HepG2 (cell line): ENCODE measurements at regions not wholly inside any gene's neighbourhood (a gene's known extent, or its start where the extent isn't known, plus 50 kb on each side); places are given as distances from the start of the nearest gene placed in this dataset.

ENCODE experiments used
- ADNP ChIP-seq: sonication (generic); formaldehyde crosslinking; IDR thresholded peaks from 2 replicates; pipeline ENCODE4 v1.4.0; 2020; ENCODE audit warnings: missing genetic modification reagents
- ARNT2 ChIP-seq: sonication (generic); formaldehyde crosslinking; IDR thresholded peaks from 2 replicates; pipeline ENCODE4 v1.8.0; 2022; ENCODE audit warnings: mild to moderate bottlenecking, low read depth, missing genetic modification reagents, moderate library complexity
- CHD4 ChIP-seq: fragments of 200-600 bp; sonication (generic); IDR thresholded peaks from 2 replicates; pipeline ENCODE4 v1.7.0; 2017; ENCODE audit warnings: mild to moderate bottlenecking, low read length, borderline replicate concordance
- EHMT2 ChIP-seq: fragments of 200-600 bp; sonication (generic); IDR thresholded peaks from 2 replicates; pipeline ENCODE4 v1.7.0; 2017; ENCODE audit warnings: antibody characterized with exemption, low read depth, low read length, borderline replicate concordance
- GTF3A ChIP-seq: sonication (generic); formaldehyde crosslinking; conservative IDR thresholded peaks from 2 replicates; pipeline ENCODE4 v1.4.0; 2020; ENCODE audit warnings: mild to moderate bottlenecking, missing genetic modification reagents
- HHEX ChIP-seq: IDR thresholded peaks from 2 replicates; pipeline ENCODE4 v1.6.1; 2016; ENCODE audit warnings: control low read depth
- HMG20B ChIP-seq: conservative IDR thresholded peaks from 2 replicates; pipeline ENCODE4 v1.6.1; 2016; ENCODE audit warnings: missing genetic modification reagents, missing compliant biosample characterization
- HOXD1 ChIP-seq: sonication (generic); formaldehyde crosslinking; IDR thresholded peaks from 2 replicates; pipeline ENCODE4 v1.5.0; 2020; ENCODE audit warnings: missing genetic modification reagents
- ISL2 ChIP-seq: sonication (generic); formaldehyde crosslinking; IDR thresholded peaks from 2 replicates; pipeline ENCODE4 v1.5.0; 2020; ENCODE audit warnings: missing genetic modification reagents
- MAFK ChIP-seq, 2 experiments: IDR thresholded peaks in 1 of 2; conservative IDR thresholded peaks in 1 of 2; 2 replicates each; pipeline ENCODE4 v1.6.1; 2011; ENCODE audit warnings: improper control_type of control experiment in 2 of 2, low read length in 2 of 2
- RFX1 ChIP-seq: fragments of 450-650 bp; IDR thresholded peaks from 2 replicates; pipeline ENCODE4 v1.6.1; 2017
- RFXANK ChIP-seq: IDR thresholded peaks from 2 replicates; pipeline ENCODE4 v1.6.1; 2016
- RFXAP ChIP-seq: sonication (generic); formaldehyde crosslinking; IDR thresholded peaks from 2 replicates; pipeline ENCODE4 v1.4.0; 2020; ENCODE audit warnings: missing genetic modification reagents, borderline replicate concordance
- SALL2 ChIP-seq: sonication (generic); formaldehyde crosslinking; IDR thresholded peaks from 2 replicates; pipeline ENCODE4 v1.8.1; 2023; ENCODE audit warnings: mild to moderate bottlenecking, missing genetic modification reagents, inconsistent platforms
- SATB2 ChIP-seq: sonication (generic); formaldehyde crosslinking; IDR thresholded peaks from 2 replicates; pipeline ENCODE4 v1.5.0; 2020; ENCODE audit warnings: missing genetic modification reagents
- SETDB1 ChIP-seq: sonication (generic); formaldehyde crosslinking; IDR thresholded peaks from 2 replicates; pipeline ENCODE4 v1.5.1; 2020; ENCODE audit warnings: missing genetic modification reagents, mild to moderate bottlenecking, borderline replicate concordance
- SRSF1 ChIP-seq: fragments of 200-400 bp; formaldehyde crosslinking; optimal IDR thresholded peaks from 2 replicates; pipeline ENCODE3; 2017; ENCODE audit warnings: mild to moderate bottlenecking, low read depth, low read length, moderate library complexity
- ZFP36L1 ChIP-seq: sonication (generic); formaldehyde crosslinking; IDR thresholded peaks from 2 replicates; pipeline ENCODE4 v1.8.0; 2022; ENCODE audit warnings: mild to moderate bottlenecking, missing genetic modification reagents, moderate library complexity
- ZIK1 ChIP-seq: sonication (generic); formaldehyde crosslinking; IDR thresholded peaks from 2 replicates; pipeline ENCODE4 v1.5.0; 2020; ENCODE audit warnings: mild to moderate bottlenecking, low read depth, missing genetic modification reagents, borderline replicate concordance
- ZNF12 ChIP-seq: sonication (generic); formaldehyde crosslinking; IDR thresholded peaks from 2 replicates; pipeline ENCODE4 v1.5.0; 2020; ENCODE audit warnings: missing genetic modification reagents
- ZNF24 ChIP-seq: fragments of 450-650 bp; IDR thresholded peaks from 2 replicates; pipeline ENCODE4 v1.6.1; 2017; ENCODE audit warnings: antibody characterized with exemption, mild to moderate bottlenecking
- ZNF260 ChIP-seq: sonication (generic); formaldehyde crosslinking; IDR thresholded peaks from 2 replicates; pipeline ENCODE4 v1.4.0; 2020; ENCODE audit warnings: missing genetic modification reagents, low read depth, mild to moderate bottlenecking, borderline replicate concordance
- ZNF296 ChIP-seq: sonication (generic); formaldehyde crosslinking; conservative IDR thresholded peaks from 2 replicates; pipeline ENCODE4 v1.5.0; 2020; ENCODE audit warnings: mild to moderate bottlenecking, missing genetic modification reagents
- ZNF446 ChIP-seq: sonication (generic); formaldehyde crosslinking; IDR thresholded peaks from 2 replicates; pipeline ENCODE4 v1.5.0; 2020; ENCODE audit warnings: mild to moderate bottlenecking, missing genetic modification reagents
- ZNF747 ChIP-seq: sonication (generic); formaldehyde crosslinking; IDR thresholded peaks from 2 replicates; pipeline ENCODE4 v1.8.1; 2023; ENCODE audit warnings: missing genetic modification reagents, mild to moderate bottlenecking, borderline replicate concordance
- TF ChIP-seq, protein P1 (sequence below): sonication (generic); formaldehyde crosslinking; IDR thresholded peaks from 2 replicates; pipeline ENCODE4 v1.9.0; 2021; ENCODE audit warnings: missing genetic modification reagents, borderline replicate concordance
- TF ChIP-seq, protein P2 (sequence below): sonication (generic); formaldehyde crosslinking; IDR thresholded peaks from 2 replicates; pipeline ENCODE4 v1.8.1; 2022; ENCODE audit warnings: low read depth, mild to moderate bottlenecking, missing genetic modification reagents

DNA sequence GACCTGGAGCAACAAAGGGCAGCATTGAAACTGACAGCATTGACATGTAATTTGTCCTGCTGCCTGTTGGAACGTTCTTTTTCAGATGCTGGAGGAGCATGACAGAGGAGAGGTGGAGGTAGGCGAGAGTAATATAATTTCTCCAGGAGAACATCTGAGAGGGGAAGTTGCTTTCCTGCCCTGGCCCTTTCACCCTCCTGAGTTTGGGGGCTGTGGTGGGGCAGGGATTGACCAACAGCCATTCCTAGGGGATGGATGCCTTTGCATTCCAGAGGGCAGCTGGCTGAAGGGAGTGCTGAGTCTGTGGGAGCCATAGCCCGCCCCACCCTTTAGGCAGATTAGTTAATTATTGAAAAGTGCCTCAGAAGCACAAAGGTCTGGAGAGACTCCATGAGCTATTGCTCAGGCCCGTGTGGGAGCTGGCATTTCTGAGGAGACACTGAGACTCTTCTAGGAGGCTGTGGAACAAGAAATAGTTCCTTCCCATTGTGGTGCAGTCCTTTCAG lies 73.5 kb downstream of the ARF6 start (continued):
- TF ChIP-seq SALL2 (CRISPR knock-in tag) (no peak), ZNF747 (CRISPR knock-in tag) (no peak), RFX1 (no peak), RFXANK (CRISPR knock-in tag) (no peak), ISL2 (CRISPR knock-in tag) (no peak), RFXAP (CRISPR knock-in tag) (no peak), ZIK1 (no peak), GTF3A (CRISPR knock-in tag) (no peak), ADNP (CRISPR knock-in tag) (no peak), HHEX (CRISPR knock-in tag) (no peak), ZNF446 (CRISPR knock-in tag) (no peak), ZFP36L1 (CRISPR knock-in tag) (no peak), ZNF260 (CRISPR knock-in tag) (no peak), HMG20B (CRISPR knock-in tag) (0 out of 2 replicates have a peak, but pooled peaks have one; percentile 25), SETDB1 (CRISPR knock-in tag) (no peak), HOXD1 (CRISPR knock-in tag) (no peak), EHMT2 (no peak), MAFK (conservative IDR thresholded peaks at IDR 0.05 in 1 of 2, IDR thresholded peaks at IDR 0.05 in 1 of 2; ENCODE audit: low read length in 2 of 2) (peak; percentile 37 to 67; a peak in 2 of 4 replicates), ZNF296 (CRISPR knock-in tag) (no peak), CHD4 (no peak), ZNF24 (no peak), SRSF1 (no peak), SATB2 (CRISPR knock-in tag) (no peak), ARNT2 (CRISPR knock-in tag) (no peak), ZNF12 (no peak)
- TF ChIP-seq, protein P1, sequence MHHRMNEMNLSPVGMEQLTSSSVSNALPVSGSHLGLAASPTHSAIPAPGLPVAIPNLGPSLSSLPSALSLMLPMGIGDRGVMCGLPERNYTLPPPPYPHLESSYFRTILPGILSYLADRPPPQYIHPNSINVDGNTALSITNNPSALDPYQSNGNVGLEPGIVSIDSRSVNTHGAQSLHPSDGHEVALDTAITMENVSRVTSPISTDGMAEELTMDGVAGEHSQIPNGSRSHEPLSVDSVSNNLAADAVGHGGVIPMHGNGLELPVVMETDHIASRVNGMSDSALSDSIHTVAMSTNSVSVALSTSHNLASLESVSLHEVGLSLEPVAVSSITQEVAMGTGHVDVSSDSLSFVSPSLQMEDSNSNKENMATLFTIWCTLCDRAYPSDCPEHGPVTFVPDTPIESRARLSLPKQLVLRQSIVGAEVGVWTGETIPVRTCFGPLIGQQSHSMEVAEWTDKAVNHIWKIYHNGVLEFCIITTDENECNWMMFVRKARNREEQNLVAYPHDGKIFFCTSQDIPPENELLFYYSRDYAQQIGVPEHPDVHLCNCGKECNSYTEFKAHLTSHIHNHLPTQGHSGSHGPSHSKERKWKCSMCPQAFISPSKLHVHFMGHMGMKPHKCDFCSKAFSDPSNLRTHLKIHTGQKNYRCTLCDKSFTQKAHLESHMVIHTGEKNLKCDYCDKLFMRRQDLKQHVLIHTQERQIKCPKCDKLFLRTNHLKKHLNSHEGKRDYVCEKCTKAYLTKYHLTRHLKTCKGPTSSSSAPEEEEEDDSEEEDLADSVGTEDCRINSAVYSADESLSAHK (CRISPR knock-in tag), result 0 out of 2 replicates have a peak, but pooled peaks have one; percentile 27
- TF ChIP-seq, protein P2, sequence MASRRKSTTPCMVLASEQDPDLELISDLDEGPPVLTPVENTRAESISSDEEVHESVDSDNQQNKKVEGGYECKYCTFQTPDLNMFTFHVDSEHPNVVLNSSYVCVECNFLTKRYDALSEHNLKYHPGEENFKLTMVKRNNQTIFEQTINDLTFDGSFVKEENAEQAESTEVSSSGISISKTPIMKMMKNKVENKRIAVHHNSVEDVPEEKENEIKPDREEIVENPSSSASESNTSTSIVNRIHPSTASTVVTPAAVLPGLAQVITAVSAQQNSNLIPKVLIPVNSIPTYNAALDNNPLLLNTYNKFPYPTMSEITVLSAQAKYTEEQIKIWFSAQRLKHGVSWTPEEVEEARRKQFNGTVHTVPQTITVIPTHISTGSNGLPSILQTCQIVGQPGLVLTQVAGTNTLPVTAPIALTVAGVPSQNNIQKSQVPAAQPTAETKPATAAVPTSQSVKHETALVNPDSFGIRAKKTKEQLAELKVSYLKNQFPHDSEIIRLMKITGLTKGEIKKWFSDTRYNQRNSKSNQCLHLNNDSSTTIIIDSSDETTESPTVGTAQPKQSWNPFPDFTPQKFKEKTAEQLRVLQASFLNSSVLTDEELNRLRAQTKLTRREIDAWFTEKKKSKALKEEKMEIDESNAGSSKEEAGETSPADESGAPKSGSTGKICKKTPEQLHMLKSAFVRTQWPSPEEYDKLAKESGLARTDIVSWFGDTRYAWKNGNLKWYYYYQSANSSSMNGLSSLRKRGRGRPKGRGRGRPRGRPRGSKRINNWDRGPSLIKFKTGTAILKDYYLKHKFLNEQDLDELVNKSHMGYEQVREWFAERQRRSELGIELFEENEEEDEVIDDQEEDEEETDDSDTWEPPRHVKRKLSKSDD (CRISPR knock-in tag), result no peak
